Bronchial epithelial cell (primary cell): ENCODE measurements at regions not wholly inside any gene's neighbourhood (a gene's known extent, or its start where the extent isn't known, plus 50 kb on each side); places are given as distances from the start of the nearest gene placed in this dataset.

Experiments used
- DNase-seq: peaks from one replicate; pipeline ENCODE4 v3.0.0-alpha.2; 2010; ENCODE audit warnings: low read depth
- FAIRE-seq: peaks from 2 replicates; lab custom pipeline; 2011; peaks lifted over from hg19 to GRCh38; lab: Jason Lieb, UNC
- H3K27me3 ChIP-seq: 2 replicates; pipeline ENCODE4 v1.5.1; 2011; ENCODE audit warnings: low read length; ENCODE audit not compliant: control insufficient read depth, insufficient read depth
- H3K36me3 ChIP-seq: 2 replicates; pipeline ENCODE4 v1.5.1; 2011; ENCODE audit warnings: low read length; ENCODE audit not compliant: control insufficient read depth, insufficient read depth
- H3K4me3 ChIP-seq: 2 replicates; pipeline ENCODE4 v1.5.1; 2011; ENCODE audit warnings: mild to moderate bottlenecking, low read depth, low read length, control low read depth
- TF ChIP-seq, protein P1 (sequence below): IDR thresholded peaks from 2 replicates; pipeline ENCODE4 v1.5.1; 2011; ENCODE audit warnings: mild to moderate bottlenecking, moderate library complexity, low read length, control low read depth, inconsistent platforms; ENCODE audit not compliant: insufficient read depth, severe bottlenecking

DNA sequence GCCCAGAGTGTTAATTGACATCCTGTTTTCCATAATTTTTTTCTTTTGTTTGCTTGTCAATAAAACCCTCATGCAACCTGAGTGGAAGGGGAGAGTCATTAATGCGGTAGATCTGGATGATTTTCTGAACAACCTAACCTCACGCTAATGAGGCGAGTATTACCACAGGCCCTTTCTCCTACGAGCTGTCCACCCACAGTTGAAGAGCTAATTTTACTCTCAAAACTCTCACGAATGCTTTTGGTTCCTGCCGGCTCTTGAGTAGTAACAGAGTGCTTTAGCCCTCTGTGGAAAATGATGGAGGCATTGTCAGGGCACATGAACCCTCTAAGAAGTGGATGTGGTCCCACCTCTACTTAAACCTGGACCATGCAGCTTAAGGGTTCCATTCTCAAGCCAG is 491.3 kb upstream of the RBFOX1 start:
- no peak for DNase-seq
- no peak for FAIRE-seq
- H3K4me3 ChIP-seq = no peak overlapping the region
- no peaks in the 10 kb centered on the region for H3K27me3 ChIP-seq
- TF ChIP-seq, protein P1, sequence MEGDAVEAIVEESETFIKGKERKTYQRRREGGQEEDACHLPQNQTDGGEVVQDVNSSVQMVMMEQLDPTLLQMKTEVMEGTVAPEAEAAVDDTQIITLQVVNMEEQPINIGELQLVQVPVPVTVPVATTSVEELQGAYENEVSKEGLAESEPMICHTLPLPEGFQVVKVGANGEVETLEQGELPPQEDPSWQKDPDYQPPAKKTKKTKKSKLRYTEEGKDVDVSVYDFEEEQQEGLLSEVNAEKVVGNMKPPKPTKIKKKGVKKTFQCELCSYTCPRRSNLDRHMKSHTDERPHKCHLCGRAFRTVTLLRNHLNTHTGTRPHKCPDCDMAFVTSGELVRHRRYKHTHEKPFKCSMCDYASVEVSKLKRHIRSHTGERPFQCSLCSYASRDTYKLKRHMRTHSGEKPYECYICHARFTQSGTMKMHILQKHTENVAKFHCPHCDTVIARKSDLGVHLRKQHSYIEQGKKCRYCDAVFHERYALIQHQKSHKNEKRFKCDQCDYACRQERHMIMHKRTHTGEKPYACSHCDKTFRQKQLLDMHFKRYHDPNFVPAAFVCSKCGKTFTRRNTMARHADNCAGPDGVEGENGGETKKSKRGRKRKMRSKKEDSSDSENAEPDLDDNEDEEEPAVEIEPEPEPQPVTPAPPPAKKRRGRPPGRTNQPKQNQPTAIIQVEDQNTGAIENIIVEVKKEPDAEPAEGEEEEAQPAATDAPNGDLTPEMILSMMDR = no peak
- H3K36me3 ChIP-seq = no peaks in the 10 kb centered on the region

DNA sequence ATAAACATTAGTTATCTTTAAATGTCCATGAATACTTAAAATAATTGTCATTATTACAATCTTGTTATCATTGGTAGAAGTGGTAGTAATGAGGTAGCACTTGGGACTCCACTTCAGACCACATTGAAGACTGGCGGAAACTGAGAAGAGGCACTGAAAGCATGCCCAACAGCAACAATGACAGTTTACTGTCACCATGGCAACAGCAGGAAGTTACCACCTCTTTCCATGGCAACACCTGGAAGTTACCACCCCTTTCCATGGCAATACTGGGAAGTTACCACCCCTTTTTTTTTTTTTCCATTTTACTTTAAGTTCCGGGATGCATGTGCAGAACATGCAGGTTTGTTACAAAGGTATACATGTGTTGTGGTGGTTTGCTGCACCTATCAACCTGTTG is 494.9 kb upstream of the RBFOX1 start:
- Histone ChIP-seq H3K36me3 (no peaks in the 10 kb centered on the region), H3K4me3 (no peak overlapping the region), H3K27me3 (no peaks in the 10 kb centered on the region)
- DNase-seq (no peak), FAIRE-seq (no peak)
- TF ChIP-seq, protein P1 = no peak

DNA sequence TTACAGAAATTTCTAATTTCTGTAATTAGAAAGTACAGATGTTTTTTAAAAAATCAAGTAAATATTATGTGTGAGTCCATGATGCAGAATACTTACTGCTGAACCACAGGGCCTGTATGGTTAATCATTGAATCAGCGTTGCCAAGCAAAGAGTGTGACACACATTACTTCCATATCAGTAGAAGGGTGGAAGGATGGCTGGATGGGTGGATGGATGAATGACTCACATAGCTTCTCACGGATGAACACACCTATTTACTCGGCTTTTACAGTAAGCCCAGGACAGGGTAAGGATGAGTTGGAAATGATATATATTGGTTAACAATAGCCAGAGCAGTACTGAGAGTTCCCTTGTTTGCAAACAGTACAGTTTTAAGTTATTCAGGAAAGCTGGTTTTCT is 495.9 kb upstream of the RBFOX1 start:
- DNase-seq (no peak), FAIRE-seq (no peak)
- TF ChIP-seq, protein P1 = no peak
- Histone ChIP-seq H3K27me3 (no peaks in the 10 kb centered on the region), H3K4me3 (no peak overlapping the region), H3K36me3 (no peaks in the 10 kb centered on the region)

DNA sequence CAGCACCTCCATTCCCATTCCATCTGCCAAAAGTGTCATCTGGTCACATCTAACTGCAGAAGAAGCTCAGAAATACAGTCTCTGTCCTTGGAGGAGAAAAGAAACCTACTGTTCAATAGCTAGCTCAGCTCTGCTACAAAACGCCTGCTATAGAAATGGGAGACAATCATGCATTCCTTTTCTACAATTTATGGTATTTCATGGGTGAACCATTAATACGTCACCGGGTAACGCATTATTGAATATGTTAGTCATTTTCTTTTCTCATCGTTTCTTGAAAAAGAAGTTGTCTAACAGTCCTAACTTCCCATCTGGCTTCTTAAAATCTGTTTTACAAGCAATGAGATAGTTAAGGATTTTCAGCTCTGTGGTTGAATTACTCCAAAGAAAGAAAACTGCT is 496.7 kb upstream of the RBFOX1 start:
- Histone ChIP-seq H3K4me3 (no peak overlapping the region), H3K27me3 (no peaks in the 10 kb centered on the region), H3K36me3 (no peaks in the 10 kb centered on the region)
- no peak for FAIRE-seq
- TF ChIP-seq, protein P1 = no peak
- no peak for DNase-seq

DNA sequence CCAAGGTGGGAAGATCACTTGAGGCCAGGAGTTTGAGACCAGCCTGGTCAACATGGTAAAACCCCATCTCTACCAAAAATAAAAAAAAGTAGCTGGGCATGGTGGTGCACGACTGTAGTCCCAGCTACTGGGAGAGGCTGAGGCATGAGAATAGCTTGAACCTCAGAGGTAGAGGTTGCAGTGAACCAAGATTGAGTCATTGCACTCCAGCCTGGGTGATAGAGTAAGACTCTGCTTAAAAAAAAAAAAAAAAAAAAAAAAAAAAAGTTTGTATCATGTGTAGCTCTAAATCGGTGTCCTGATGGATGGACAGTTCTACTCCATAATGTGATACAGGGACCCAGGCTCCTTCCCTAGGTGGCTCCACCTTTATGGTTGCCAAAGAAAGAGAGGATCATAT is 497.1 kb upstream of the RBFOX1 start:
- Histone ChIP-seq H3K4me3 (no peak overlapping the region), H3K27me3 (no peaks in the 10 kb centered on the region), H3K36me3 (no peaks in the 10 kb centered on the region)
- DNase-seq = no peak
- TF ChIP-seq, protein P1 = no peak
- FAIRE-seq = no peak

DNA sequence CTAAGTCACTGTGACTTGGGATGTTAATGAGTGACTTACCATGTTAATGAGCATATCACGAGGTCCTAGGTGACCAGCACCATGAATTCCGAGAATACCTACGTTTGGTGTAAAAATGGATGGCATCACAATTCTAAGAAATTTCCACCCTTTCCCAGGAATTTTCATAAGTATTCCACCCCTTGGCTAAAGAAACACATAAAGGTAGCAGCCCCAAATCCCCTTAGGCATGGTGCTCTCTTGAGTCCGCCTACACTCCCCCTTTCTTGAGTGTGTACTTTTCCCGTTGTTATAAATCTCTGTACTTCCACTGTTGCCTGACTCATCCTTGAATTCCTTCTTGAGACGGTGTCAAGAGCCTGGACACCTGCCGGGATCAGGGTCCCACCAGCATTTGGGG is 504.0 kb upstream of the RBFOX1 start:
- TF ChIP-seq, protein P1 = no peak
- Histone ChIP-seq H3K27me3 (no peaks in the 10 kb centered on the region), H3K36me3 (no peaks in the 10 kb centered on the region), H3K4me3 (no peak overlapping the region)
- FAIRE-seq (no peak), DNase-seq (no peak)
